ENCODE measurements at regions not wholly inside any gene's neighbourhood (a gene's known extent, or its start where the extent isn't known, plus 50 kb on each side); places are given as distances from the start of the nearest gene placed in this dataset.

DNA sequence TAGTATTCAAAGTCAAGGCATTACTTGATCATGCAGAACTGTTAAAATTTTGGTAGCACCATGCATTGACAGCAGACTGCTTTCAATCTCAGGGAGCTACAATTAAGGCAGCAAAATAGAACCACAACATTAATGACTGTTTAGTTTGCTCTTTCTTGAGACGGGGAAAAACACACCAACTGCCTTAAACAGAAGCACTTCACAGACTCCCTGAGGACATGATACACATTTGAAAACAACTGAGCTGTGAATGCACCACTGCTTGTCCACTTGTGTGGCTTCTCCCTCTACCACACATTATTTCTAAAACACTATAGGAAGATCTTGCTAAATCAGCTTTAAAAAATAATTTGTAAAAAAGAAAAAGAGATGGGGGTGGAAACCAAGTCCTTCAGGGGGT is 79.6 kb upstream of the MAST4 start:
- TF ChIP-seq, protein P1, sequence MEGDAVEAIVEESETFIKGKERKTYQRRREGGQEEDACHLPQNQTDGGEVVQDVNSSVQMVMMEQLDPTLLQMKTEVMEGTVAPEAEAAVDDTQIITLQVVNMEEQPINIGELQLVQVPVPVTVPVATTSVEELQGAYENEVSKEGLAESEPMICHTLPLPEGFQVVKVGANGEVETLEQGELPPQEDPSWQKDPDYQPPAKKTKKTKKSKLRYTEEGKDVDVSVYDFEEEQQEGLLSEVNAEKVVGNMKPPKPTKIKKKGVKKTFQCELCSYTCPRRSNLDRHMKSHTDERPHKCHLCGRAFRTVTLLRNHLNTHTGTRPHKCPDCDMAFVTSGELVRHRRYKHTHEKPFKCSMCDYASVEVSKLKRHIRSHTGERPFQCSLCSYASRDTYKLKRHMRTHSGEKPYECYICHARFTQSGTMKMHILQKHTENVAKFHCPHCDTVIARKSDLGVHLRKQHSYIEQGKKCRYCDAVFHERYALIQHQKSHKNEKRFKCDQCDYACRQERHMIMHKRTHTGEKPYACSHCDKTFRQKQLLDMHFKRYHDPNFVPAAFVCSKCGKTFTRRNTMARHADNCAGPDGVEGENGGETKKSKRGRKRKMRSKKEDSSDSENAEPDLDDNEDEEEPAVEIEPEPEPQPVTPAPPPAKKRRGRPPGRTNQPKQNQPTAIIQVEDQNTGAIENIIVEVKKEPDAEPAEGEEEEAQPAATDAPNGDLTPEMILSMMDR (conservative IDR thresholded peaks at IDR 0.05) = no peak
- no peak for TF ChIP-seq EZH2 (IDR thresholded peaks at IDR 0.05; ENCODE audit: low read depth)

All from PC-9 (cell line).